Vagina (tissue), 2 donors: ENCODE measurements at regions not wholly inside any gene's neighbourhood (a gene's known extent, or its start where the extent isn't known, plus 50 kb on each side); places are given as distances from the start of the nearest gene placed in this dataset.

Source experiments
- POLR2A ChIP-seq, 2 donors: fragments of 450-650 bp; IDR thresholded peaks; one replicate each; pipeline ENCODE4 v1.6.1; 2017; ENCODE audit warnings: antibody characterized with exemption in 2 of 2, mild to moderate bottlenecking in 2 of 2, moderate library complexity in 2 of 2
- TF ChIP-seq, protein P1 (sequence below), 3 experiments: fragments of 450-650 bp in 2 of 3; fragments of 200-600 bp in 1 of 3; sonication (generic) in 1 of 3; IDR thresholded peaks; one replicate each; pipeline ENCODE4 v1.5.1; 2017 to 2019; ENCODE audit warnings: antibody characterized with exemption in 3 of 3, mild to moderate bottlenecking in 2 of 3, moderate library complexity in 2 of 3

DNA sequence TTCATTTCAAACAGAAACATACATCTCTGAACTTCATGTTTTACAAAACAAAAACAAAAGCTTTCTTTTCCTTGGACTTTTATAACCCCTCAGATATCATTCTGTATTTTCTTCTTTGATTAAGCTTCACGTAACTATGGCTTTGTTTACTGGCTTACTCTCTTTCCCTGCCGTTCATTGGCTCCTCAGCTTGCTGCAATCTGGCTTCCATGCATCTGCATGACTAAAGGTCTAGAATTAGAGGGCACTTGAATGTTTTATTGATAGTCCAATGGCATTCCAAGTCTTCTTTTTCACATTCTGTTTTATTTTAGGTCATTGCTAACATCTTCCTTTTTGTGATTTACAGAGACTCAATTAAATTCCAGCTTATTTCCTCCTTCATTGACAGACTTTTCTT lies 487.6 kb downstream of the GRXCR1 start:
- TF ChIP-seq, protein P1, sequence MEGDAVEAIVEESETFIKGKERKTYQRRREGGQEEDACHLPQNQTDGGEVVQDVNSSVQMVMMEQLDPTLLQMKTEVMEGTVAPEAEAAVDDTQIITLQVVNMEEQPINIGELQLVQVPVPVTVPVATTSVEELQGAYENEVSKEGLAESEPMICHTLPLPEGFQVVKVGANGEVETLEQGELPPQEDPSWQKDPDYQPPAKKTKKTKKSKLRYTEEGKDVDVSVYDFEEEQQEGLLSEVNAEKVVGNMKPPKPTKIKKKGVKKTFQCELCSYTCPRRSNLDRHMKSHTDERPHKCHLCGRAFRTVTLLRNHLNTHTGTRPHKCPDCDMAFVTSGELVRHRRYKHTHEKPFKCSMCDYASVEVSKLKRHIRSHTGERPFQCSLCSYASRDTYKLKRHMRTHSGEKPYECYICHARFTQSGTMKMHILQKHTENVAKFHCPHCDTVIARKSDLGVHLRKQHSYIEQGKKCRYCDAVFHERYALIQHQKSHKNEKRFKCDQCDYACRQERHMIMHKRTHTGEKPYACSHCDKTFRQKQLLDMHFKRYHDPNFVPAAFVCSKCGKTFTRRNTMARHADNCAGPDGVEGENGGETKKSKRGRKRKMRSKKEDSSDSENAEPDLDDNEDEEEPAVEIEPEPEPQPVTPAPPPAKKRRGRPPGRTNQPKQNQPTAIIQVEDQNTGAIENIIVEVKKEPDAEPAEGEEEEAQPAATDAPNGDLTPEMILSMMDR (IDR thresholded peaks at IDR 0.05), result no peak
- TF ChIP-seq POLR2A (IDR thresholded peaks at IDR 0.05), result no peak
